Fibroblast of skin of right quadriceps (primary cell): ENCODE measurements at regions not wholly inside any gene's neighbourhood (a gene's known extent, or its start where the extent isn't known, plus 50 kb on each side); places are given as distances from the start of the nearest gene placed in this dataset.

Source experiments
- DNase-seq: peaks from one replicate; pipeline ENCODE4 v3.0.0-alpha.2; 2013

DNA sequence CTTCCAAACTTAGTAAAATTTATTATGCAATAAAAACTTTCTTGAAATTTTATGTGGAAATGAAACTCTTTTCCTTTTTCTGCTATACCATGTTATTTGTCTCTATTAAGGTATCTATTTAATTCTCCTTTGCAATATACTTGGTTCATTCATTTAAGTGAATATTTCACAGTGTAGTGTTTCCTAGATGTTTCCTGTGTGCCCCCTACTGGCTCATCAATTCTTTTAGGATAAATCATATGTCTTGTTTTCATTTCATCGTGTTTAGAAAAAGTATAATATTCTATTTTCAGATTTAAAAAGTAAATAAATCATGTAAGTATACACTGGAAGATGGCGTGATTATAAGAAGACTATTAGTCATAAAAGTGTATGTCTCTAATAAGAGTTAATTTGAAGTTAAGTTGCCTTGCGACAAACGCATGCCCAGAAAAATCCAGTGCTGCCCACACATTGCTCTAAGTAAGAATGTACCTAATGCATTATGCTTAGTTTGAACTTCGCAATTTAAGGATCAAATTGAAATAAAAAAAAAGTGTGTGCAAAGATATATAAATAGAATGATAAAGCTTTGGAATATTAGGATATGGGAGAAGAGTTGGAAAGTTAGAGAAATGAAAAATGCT is 525.4 kb downstream of the KCNJ3 start:
- peak; percentile 2 for DNase-seq

DNA sequence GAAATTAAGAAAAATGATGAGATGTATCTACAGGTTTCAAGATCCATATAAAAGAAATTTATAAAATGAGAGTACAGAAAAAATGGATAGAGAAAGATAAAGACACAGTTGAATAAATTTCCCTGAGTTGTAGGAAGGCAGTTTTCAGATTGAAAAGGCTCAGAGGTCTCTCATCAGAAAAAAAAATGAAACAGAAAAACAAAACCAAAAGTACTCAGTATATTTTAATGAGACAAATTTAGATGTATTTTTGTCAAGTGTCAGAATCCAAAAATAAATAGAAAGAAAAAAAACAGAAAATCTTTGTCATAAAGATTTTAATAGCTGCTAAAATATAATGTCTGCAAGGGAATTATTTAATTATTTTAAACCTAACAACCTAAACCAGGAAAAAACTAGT is 520.5 kb downstream of the KCNJ3 start:
- no peak for DNase-seq

DNA sequence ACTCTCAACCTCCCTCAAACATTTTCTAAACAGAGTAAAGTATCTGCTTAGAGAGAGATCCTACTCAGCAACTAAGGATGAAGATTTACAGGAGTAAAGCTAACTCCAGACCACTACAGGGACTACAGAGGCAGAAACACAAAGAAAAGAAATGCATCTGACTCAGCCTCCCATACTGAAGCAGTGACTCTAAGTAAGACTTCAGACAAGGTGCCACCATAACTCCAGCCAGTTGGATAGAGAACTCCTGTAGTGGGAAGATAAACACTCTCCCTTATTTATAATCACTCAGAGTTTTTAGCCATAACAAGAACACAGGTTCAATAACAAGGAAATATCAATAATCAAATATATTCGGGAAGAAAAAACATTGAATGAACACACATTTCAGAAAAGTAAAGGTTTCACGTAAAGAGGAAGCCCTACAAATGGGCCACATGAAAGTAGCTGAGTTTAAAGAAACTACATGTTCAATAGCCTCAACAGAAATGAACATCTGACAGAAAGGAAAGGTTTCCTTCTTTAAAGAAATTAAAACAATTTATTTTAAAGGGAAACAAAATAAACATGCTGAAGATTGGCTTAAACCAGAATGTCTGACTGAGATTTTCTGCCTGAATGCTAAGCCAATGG is 519.9 kb downstream of the KCNJ3 start:
- no peak for DNase-seq

DNA sequence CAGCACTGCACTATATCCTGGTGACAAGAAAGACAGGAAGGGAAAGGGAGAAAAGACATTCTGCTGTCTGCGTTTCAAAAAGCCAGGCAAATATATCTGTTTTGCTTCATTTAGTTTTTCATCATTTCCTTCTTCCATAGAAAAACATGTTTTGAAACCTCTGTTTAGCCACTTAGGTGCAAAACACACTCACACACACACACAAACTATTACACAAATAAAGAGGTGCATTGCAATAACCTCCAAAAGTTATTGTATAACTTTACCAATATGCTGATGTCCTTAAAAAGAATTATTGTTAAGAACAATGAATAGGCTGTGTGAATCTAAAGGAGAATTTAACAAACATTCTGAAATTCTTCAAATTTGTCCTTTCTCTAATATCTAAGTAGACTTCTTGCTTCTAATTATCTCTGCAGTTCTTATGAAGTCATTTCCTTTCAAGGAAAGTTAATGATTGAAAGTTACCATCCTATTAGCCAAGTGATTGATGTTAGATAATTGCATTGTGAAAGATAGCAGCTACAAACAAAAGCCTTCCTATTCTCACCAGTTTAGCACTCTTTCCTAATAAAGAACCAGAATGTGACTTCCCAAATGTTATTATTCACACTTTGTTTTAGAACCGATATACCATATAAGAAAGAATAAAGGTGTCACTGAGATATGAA is 516.7 kb downstream of the KCNJ3 start:
- DNase-seq: no peak

DNA sequence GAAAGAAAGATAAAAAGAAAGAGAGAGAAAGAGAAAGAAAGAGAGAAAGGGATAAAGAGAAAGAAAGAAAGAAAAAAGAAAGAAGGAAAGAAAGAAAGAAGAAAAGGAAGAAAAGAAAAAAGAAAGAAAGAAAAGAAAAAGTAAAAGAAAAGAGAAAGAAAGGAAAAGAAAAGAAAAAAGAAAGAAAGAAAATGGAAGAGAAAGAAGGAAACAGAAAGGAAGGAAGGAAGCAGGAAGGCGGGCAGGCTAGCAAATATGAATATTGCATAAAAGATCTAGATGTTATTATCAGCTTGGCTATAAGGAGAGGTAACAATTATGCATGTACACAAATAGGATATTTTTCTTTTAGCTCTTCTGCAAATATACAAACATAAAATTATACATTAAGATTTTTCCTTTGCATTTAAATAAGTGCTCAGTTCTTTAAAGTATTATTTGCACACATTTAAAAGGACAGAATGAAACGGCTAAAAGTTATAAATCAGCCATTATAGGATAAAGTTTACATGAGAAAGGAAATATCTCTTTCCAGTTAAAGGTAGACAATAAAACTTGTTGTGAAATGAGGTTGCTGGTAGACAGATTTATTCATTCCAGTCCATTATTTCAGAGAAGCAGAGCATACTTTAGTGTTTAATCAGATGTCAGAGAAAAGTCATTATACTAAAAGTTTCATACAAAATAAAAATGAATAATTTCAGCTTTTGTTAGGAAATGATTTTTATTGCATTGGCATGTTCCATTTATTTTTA is 511.4 kb downstream of the KCNJ3 start:
- peak; percentile 23 for DNase-seq

DNA sequence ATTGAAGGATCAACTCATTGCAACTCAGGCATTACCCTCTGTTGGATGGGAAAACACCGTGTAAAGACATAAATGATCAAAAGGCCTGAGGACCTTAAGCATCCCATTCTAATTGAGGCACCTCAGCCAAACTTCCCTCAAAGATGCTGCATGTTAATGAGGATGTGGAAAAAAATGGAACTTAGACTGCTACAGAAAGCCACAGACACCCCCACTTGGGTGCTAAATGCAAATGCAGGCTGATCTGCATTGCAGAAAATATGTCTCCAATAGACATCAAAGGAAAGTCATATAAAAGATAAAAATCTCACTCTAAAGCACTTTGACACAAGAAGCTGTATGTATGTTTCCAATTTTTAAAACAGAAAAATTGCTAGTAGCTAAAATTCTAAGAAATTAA is 504.7 kb downstream of the KCNJ3 start:
- no peak for DNase-seq

DNA sequence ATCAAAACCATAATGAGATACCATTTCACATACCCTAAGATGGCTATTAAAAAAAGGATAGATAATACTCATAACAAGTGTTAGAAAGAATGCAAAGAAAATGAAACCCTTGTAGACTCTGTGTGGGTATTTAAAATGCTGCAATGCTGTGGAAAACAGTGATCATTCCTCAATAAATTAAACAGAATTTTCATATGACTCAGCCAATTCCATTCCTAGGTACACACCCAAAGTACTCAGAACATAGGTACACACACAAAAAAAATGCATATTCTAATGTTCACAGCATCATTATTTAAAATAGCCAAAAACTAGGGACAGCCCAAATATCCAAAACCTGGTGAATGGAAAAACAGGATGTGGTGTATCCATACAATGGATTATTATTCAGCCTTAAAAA is 502.3 kb downstream of the KCNJ3 start:
- no peak for DNase-seq

DNA sequence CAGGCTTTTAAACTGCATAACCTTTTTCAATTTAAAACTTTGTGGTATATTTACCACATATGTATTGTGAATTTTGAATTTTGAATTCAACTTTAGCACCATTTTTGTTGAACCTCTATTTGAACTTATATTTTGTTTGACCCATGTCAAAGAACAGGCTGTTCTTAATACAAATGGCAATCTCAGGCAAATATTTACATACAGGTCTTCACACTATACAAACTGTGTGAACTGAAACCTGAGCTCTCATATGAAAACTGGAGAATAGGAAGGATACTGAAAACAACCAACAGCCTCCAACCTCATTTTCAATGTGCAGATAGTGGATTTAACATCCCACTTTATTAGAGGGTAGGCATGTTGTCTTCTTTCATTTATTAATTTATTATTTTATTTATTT is 491.8 kb downstream of the KCNJ3 start:
- no peak for DNase-seq

DNA sequence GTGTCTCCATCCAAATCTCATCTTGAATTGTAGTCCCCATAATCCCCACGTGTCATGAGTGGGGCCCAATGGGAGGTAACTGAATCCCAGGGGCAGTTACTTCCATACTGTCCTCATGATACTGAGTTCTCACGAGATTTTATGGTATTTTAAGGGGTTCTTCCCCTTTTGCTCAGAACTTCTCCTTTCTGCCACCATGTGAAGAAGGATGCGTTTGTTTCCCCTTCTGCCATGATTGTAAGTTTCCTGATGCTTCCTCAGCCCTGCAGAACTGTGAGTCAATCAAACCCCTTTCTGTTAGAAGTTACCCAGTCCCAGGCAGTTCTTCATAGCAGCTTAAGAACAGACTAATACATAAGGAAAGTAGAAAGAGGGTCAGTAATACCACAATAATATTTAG is 480.4 kb downstream of the KCNJ3 start:
- no peak for DNase-seq

DNA sequence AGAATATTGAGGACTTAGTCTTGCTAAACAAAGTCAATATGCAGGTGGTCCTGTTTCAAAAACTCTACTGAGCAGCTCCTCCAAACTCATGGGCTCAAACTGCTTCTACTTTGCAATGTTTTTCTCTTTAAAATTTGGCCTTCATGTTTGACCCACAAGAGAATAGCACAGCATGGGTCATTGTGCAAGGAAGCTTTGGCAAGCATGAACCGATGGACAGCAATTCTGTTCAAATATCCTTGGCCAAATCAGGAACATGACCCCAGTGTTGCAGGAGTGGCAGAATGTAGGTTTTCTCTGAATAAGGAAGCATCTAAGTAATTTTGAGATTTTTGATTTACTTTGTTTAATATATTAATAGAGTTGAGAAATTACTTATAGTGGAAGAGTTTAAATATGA is 477.9 kb downstream of the KCNJ3 start:
- DNase-seq: no peak

DNA sequence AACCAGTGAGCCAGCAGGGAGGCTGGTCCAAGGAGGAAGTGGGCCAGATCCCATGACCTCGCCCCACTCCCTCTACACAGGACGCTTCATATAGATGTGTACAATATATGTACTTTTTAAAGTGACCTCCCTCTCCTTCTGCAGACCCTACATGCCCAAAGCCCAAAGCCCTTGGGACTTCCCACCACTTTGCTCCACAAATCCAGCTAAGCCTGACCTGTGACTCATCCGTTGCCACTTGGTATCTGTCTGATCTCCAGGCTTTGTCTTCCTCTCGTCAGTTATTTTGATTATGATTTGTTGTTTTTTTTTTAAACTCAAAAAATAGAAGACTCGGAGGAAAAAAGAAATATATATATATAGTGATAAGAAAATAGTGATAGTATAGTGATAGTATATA is 470.8 kb downstream of the KCNJ3 start:
- DNase-seq: no peak

DNA sequence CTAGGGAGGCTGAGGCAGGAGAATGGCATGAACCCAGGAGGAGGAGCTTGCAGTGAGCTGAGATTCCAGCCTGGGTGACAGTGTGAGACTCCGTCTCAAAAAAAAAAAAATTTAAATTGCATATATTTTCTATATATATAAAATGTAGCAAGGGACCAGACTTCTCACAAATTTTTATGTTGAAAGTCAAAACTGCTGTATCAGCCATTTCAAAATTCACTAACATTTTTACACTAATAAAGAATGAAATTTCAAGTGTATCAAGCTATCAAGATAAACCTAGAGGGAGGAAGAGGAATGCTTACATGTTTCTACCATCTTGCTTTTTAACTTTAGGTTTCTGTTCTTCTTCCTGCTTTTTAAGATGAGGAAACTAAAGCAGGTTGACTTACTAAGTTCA is 464.0 kb downstream of the KCNJ3 start:
- no peak for DNase-seq

DNA sequence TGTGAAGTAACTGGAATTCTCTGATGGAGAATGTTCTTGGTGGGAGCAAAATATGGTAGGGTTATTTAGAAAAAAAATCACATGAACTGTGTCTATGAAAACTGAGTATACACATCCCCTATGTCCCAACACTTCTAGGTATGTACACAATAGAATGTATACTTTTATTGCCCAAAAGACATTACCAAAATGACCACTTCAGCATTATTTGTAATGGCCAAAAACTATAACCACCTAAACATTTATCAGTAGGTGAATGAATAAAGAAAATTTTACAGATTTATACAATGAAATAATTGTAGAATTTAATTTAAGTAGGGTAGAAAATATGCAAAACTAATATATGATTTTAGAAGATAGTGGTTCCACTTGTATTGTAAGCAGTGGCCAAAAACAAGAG is 462.8 kb downstream of the KCNJ3 start:
- no peak for DNase-seq

DNA sequence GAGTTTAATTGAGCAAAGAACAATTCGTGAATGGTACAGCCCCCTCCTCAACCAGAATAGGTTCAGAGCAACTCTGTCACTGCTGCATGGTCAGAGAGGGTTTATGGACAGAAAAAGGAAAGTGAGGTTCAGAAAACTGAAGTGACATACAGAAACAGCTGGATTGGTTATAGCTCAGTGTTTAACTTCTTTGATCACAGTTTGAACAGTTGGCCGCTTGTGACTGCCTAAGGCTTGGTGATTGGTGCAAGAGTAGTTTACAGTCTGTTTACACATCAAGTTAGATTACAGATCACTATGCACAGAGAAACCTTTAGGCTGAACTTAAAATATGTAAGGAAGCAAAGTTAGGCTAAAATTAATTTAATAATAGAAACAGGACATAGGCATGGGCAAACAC is 459.2 kb downstream of the KCNJ3 start:
- DNase-seq: no peak

DNA sequence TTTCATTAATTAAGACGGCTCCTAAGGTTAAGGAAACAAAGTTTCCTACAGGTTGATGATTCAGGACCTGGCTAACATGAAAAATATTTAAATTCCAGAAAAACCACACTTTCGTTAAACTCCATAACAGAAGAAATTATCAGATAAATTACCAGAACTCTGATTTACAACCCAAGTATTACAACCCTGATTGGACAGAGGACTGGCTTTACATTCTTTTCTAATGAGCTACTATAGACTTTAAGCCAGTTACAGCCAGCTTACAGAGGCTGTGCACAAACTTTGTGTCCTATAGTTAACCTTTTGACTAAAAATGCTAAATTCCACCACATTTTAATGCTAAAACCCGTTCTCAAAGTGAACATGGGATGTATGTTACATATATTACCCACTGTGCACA is 458.6 kb downstream of the KCNJ3 start:
- DNase-seq: peak; percentile 33

DNA sequence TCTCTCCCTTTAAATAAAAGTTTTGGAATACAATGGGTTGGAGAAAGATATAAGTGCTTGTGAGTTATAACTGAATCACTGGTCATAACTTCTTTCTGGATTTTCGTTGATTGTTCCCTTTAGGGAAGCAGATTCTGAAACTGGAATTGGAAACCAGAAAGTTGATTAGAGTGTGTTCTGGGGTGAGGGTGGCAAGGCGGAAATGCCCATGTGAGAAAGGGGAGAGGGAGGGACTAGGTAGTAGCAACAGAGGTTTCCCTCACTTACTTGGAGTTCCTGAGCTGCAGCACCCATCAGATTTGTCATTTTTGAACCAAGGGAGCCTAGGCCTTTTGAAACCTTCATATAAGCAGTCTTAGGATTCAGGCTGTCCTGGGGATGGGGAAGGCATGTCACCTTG is 453.4 kb downstream of the KCNJ3 start:
- DNase-seq: no peak

DNA sequence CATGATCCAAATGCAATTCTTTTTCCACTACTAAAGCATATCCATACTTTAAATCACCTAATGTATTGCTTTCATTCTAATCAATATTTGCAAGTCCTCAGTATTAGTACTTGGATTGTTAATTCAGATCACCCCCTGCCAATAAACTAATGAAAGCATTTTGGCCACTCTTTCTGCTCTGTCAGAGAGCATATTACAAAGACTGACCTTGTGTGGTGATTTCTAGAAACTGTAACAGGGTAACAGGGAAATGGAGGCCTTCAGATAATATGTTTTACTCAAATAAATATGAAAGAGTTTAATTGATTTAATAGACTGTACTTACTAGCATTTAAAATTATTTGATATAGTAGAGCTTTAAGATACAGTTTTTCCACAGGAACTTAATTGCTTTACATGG is 453.0 kb downstream of the KCNJ3 start:
- no peak for DNase-seq

DNA sequence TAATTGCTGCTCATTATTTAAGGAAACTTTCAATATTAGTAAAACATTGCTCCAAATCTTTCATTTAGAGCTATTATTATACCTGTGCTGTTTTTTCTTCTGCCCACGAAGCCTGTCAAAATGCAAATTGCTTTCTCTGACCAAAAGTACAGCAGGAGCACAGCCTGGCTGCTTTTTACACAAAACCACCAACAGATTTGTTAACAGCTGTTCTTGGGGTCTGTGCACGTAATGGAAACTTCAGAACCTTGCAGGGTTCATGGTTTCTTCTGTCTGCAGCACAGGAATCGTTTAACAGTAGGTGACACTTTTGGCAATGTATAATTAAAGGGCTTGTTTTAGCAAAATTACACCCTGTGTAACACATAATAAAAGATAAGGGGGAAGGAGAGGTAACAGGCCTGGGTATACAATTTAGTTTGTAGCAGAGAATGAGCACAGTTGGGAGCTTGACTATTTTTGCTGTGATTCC is 447.3 kb downstream of the KCNJ3 start:
- no peak for DNase-seq

DNA sequence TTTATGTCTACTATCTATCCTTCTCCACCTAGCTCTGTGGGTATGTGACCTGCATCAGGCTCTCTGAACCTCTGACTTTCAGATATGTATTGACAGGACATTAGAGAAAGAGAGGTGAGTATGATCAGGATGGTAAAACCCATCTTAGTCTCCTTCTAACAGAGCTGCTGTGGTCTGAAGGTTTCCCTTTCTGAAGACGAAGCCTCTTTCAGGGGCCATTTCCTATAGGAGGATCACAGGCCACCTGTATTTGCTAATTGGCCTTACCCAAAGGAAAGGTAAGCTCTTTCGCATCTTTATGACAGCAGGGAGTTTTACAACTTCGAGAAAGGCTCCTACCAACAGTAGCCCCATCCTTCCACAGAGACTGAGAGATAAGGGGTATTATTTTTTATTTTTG is 442.9 kb downstream of the KCNJ3 start:
- DNase-seq: no peak

DNA sequence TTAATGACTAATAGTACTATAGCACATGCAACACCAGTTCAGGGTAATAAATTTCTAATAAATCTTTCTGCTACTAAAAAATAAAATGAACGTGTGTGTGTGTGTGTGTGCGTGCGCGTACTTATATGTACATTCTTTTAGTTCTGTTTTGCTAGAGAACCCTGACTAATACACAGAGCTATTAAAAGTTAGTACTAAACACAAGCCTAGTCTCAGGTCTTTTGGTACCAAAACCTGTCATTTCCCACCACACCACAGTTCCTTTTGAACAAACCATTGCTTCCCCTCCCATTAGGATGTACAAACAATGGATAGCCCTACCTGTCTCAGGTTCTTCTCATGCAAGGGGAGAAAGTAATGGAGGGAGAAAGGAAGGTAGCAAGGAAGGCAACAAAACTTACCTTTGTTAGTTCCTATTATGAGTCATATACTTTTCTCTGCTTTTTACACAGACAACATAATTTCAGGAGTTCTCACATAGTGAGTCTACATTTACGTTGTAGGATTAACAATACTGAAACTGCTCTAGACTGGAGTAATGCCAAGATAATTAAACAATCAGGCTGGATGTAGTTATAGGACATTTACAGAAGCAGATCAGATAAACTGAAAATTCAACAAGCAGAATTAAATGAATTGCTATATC is 427.2 kb downstream of the KCNJ3 start:
- no peak for DNase-seq

DNA sequence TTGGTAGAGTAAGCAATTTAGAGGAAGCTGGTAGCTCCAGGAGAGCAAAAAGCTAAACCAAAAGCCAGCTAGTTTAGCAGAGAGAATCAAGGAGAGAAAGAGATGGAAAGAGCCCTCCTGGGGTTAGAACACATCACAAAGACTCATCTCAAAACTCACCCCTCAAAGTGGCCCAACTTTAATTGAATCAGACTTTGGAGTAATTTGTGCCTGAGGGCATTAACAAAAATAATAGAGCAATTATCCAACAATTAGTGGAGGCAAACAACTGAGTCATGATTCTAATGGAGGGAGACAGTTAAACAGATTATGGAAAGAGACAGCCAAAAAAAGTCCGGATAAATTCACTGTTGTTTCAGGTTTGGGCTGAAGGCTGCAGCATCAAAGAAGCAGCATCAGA is 417.4 kb downstream of the KCNJ3 start:
- no peak for DNase-seq

DNA sequence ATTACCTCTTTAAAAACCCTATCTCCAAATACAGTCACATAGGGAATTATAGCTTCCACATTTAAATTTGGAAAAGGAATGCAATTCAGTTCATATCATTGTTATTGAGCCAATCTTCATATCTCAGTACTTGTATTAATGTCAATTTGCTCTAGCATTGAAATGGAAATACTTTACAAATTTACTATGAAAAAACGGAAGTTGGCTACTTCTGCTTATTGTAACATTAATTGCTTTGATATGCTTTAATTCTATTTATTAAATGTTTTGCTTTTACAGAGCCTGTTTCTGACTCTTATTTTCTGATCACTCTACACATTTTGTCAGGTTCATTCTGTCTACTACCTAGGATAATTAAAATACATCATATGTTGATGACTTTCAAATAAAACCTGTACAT is 412.6 kb downstream of the KCNJ3 start:
- DNase-seq: no peak

DNA sequence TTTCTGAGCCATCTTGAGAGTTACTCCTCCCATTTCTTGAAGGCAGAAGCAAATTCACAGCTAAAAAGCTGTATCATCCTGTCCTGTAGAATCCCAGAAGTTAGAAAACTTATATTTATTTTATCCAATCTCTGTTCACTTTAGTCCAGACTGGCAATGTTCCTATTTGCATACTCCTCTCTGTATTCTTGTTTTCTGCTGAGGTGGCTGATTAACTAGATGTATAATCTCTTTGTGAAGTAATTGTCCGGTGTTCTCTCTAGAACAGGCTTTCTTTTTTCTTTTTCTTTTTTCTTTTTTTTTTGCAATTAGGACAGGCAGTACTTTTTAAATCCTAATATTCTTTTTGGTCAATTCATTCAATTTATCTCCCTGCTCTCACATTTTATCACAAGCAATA is 411.0 kb downstream of the KCNJ3 start:
- no peak for DNase-seq
